ENCODE measurements at regions not wholly inside any gene's neighbourhood (a gene's known extent, or its start where the extent isn't known, plus 50 kb on each side); places are given as distances from the start of the nearest gene placed in this dataset.

DNA sequence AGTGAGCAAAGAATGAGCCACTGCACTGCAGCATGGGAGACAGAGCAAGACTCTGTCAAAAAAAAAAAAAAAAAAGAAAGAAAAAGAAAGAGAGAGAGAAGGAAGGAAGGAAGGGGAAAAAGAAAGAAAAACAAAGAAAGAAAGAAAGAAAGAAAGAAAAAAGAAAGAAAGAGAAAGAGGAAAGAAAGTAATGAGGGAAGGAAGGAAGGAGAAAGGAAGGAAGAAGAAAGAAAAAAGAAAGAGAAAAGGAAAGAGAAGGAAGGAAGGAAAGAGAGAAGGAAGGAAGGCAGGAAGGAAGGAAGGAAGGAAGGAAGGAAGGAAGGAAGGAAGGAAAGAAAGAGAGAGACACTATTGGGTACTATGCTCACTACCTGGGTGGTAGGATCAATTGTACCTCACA lies 122.2 kb upstream of the ERCC4 start:
- no peak for DNase-seq
- Histone ChIP-seq H3K36me3 (ENCODE audit: control insufficient read depth, insufficient read depth, low read length) (no peaks in the 10 kb centered on the region), H2BK120ac (ENCODE audit: low read depth, low read length) (no peak overlapping the region), H2AK9ac (replicated peaks; ENCODE audit: low read depth, low read length, poor library complexity) (no peak overlapping the region), H4K5ac (ENCODE audit: low read depth, low read length) (no peak overlapping the region), H3K56ac (ENCODE audit: extremely low read depth, insufficient read depth, low read length) (no peak overlapping the region), H4K8ac (ENCODE audit: low read depth in 2 of 2, low read length in 2 of 2) (no peak overlapping the region), H3K9me3 (ENCODE audit: control insufficient read depth, insufficient read depth, low read length) (peaks cover 14% of the 10 kb centered on the region), H3K18ac (ENCODE audit: low read depth, low read length) (no peak overlapping the region), H3K27ac (ENCODE audit: insufficient read depth, low read length) (no peak overlapping the region), H3K23ac (ENCODE audit: low read depth, low read length) (no peak overlapping the region), H2AFZ (replicated peaks; ENCODE audit: low read length, poor library complexity) (no peak overlapping the region), H3K4me3 (ENCODE audit: insufficient read depth, low read depth, low read length) (no peak overlapping the region), H3K9ac (ENCODE audit: low read depth, low read length) (no peak overlapping the region), H2BK20ac (ENCODE audit: low read depth, low read length) (no peak overlapping the region), H3K79me1 (ENCODE audit: low read depth in 1 of 2, low read length in 2 of 2) (no peaks in the 10 kb centered on the region), H3K14ac (replicated peaks; ENCODE audit: low read depth, low read length) (no peak overlapping the region), H4K91ac (ENCODE audit: insufficient read depth, low read depth, low read length) (no peak overlapping the region), H3K9me1 (ENCODE audit: insufficient read depth, low read length) (no peaks in the 10 kb centered on the region), H3K4ac (ENCODE audit: low read depth, low read length) (no peak overlapping the region), H3K4me2 (ENCODE audit: low read depth, low read length) (no peak overlapping the region), H2BK5ac (ENCODE audit: low read depth, low read length, poor library complexity, severe bottlenecking) (no peak overlapping the region), H3K4me1 (ENCODE audit: control insufficient read depth, insufficient read depth, low read length) (no peaks in the 10 kb centered on the region), H4K20me1 (ENCODE audit: insufficient read depth, low read length) (no peaks in the 10 kb centered on the region), H2AK5ac (ENCODE audit: low read depth, low read length) (no peak overlapping the region), H3K27me3 (ENCODE audit: control insufficient read depth, insufficient read depth, low read length) (no peaks in the 10 kb centered on the region), H2BK15ac (ENCODE audit: low read depth, low read length) (no peak overlapping the region)
- ChIA-PET POLR2A (ENCODE audit: unreplicated experiment) (no interaction called here), CTCF (no interaction called here)
- dilution Hi-C loops (cut with HindIII; ENCODE audit: low sequenced_read_pairs, unreplicated experiment) = no loop called here
- no peak for ATAC-seq (ENCODE audit: low read depth)
- in situ Hi-C loops (cut with MboI; ENCODE audit: low sequenced_read_pairs) = no loop called here
- BruUV-seq (replicated peaks) = no TSS peak
- intact Hi-C loops (cut with micrococcal nuclease) = no loop called here
- no peak for TF ChIP-seq NFE2L2 (IDR thresholded peaks at IDR 0.05; ENCODE audit: low read depth, low read length)
- TF ChIP-seq MAFK (IDR thresholded peaks at IDR 0.05; ENCODE audit: low read depth, low read length) = no peak
- TF ChIP-seq MAZ (IDR thresholded peaks at IDR 0.05; ENCODE audit: borderline replicate concordance, low read depth, low read length) = no peak
- no peak for TF ChIP-seq CEBPB (IDR thresholded peaks at IDR 0.05; ENCODE audit: low read depth, low read length)
- TF ChIP-seq MXI1 (IDR thresholded peaks at IDR 0.05; ENCODE audit: borderline replicate concordance, low read depth, low read length) = no peak
- TF ChIP-seq, protein P1, sequence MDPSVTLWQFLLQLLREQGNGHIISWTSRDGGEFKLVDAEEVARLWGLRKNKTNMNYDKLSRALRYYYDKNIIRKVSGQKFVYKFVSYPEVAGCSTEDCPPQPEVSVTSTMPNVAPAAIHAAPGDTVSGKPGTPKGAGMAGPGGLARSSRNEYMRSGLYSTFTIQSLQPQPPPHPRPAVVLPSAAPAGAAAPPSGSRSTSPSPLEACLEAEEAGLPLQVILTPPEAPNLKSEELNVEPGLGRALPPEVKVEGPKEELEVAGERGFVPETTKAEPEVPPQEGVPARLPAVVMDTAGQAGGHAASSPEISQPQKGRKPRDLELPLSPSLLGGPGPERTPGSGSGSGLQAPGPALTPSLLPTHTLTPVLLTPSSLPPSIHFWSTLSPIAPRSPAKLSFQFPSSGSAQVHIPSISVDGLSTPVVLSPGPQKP (IDR thresholded peaks at IDR 0.05; ENCODE audit: borderline replicate concordance, low read depth, low read length) = no peak
- no peak for TF ChIP-seq RAD21 (IDR thresholded peaks at IDR 0.05; ENCODE audit: low read length)
- TF ChIP-seq RFX5 (IDR thresholded peaks at IDR 0.05; ENCODE audit: low read depth, low read length) = no peak

All from IMR-90 (cell line).